ENCODE measurements at regions not wholly inside any gene's neighbourhood (a gene's known extent, or its start where the extent isn't known, plus 50 kb on each side); places are given as distances from the start of the nearest gene placed in this dataset.

- TF ChIP-seq, protein P1, sequence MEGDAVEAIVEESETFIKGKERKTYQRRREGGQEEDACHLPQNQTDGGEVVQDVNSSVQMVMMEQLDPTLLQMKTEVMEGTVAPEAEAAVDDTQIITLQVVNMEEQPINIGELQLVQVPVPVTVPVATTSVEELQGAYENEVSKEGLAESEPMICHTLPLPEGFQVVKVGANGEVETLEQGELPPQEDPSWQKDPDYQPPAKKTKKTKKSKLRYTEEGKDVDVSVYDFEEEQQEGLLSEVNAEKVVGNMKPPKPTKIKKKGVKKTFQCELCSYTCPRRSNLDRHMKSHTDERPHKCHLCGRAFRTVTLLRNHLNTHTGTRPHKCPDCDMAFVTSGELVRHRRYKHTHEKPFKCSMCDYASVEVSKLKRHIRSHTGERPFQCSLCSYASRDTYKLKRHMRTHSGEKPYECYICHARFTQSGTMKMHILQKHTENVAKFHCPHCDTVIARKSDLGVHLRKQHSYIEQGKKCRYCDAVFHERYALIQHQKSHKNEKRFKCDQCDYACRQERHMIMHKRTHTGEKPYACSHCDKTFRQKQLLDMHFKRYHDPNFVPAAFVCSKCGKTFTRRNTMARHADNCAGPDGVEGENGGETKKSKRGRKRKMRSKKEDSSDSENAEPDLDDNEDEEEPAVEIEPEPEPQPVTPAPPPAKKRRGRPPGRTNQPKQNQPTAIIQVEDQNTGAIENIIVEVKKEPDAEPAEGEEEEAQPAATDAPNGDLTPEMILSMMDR (IDR thresholded peaks at IDR 0.05), result no peak
Measured at GRCh38 chr18:52001106-52001505, 338.9 kb upstream of the DCC start.

DNA sequence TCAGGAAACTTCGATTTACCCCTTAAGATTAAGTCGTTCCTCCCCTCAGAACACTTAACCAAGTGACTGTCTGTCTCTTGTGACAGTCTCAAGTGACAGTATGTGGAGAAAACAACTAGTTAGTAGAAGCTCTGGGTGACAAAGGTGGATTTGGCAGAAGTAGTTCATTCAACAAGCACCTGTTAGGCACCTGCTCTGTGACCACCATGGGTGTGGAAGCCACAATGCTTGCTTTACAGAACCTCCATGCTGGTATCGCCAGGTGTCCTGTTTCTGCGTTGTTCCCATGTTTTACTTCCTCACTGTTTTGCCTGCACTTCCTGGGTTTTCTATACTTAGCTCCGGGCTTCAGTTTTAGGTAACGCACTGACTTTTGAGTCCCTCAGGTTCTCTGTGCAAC lies 337.4 kb upstream of the DCC start:
- TF ChIP-seq, protein P1 (IDR thresholded peaks at IDR 0.05), result no peak

- TF ChIP-seq, protein P1 (IDR thresholded peaks at IDR 0.05), result no peak
Measured at GRCh38 chr18:52007105-52007504, 332.9 kb upstream of the DCC start.

- TF ChIP-seq, protein P1 (IDR thresholded peaks at IDR 0.05), result no peak
Measured at GRCh38 chr18:52008330-52008729, 331.7 kb upstream of the DCC start.

- TF ChIP-seq, protein P1 (IDR thresholded peaks at IDR 0.05), result no peak
Measured at GRCh38 chr18:52008736-52009135, 331.3 kb upstream of the DCC start.

DNA sequence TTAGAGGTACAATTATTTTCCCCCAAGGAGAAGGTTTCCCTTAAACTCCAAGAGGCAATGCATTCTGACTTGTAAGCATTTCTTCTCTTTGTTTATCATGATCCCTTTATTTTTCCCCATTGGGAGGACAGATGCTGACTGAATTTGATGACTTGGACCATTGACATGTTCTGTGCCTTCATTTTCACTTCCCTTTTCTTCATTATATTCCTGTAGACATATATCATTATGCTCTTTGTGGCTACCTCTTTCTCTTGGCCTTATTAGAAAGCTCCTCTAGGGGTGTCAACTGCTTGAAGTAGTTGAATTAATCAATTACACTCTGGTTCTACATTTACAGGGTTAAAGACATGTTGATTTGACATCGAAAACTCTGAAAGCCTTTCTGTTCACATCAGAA lies 330.0 kb upstream of the DCC start:
- TF ChIP-seq, protein P1 (IDR thresholded peaks at IDR 0.05), result no peak

GRCh38 chr18:52045946-52046675 lies 293.9 kb upstream of the DCC start:
- TF ChIP-seq, protein P1 (IDR thresholded peaks at IDR 0.05), result no peak

DNA sequence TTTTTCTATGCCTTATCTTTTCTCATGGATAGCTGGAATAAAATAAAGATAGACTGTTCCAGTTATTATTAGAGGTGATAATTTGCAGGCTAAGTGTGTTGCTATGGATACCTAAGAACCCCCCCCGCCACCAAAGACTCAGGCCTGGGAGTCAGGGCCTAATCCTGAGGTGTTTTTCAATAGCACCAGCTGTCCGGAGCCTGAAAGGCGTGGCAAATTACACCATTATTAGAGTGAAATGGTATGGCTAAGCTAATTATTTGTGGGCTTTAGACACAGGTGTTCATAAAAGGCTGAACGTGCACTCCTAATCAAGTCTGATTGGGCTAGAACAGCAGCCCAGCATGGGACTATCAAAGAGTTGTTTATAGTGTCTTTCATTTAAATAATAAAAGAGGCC lies 293.2 kb upstream of the DCC start:
- TF ChIP-seq, protein P1 (IDR thresholded peaks at IDR 0.05), result no peak

All from LNCAP (cell line).